ENCODE measurements at regions not wholly inside any gene's neighbourhood (a gene's known extent, or its start where the extent isn't known, plus 50 kb on each side); places are given as distances from the start of the nearest gene placed in this dataset.

DNA sequence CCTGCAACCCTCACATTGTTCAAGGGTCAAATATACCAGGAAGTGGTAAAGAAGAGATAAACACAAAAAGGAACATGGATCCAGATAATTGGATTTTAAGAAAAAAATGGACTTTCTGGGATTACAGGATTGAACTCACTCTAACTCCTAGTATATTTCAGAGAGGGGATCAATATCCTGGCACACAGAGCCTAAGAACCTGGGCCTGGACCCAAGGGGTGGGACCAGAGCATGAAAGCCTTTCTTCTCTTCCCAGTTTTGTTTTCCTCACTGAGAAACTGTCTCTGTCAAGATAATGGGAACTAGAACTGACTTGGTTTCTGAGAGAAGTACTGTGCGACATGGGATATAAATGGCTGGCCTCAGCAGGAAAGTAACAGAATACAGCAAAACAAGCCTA, 422.8 kb upstream of the STXBP6 start:
- TF ChIP-seq, protein P1, sequence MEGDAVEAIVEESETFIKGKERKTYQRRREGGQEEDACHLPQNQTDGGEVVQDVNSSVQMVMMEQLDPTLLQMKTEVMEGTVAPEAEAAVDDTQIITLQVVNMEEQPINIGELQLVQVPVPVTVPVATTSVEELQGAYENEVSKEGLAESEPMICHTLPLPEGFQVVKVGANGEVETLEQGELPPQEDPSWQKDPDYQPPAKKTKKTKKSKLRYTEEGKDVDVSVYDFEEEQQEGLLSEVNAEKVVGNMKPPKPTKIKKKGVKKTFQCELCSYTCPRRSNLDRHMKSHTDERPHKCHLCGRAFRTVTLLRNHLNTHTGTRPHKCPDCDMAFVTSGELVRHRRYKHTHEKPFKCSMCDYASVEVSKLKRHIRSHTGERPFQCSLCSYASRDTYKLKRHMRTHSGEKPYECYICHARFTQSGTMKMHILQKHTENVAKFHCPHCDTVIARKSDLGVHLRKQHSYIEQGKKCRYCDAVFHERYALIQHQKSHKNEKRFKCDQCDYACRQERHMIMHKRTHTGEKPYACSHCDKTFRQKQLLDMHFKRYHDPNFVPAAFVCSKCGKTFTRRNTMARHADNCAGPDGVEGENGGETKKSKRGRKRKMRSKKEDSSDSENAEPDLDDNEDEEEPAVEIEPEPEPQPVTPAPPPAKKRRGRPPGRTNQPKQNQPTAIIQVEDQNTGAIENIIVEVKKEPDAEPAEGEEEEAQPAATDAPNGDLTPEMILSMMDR (IDR thresholded peaks at IDR 0.05; ENCODE audit: low read depth, low read length, poor library complexity, severe bottlenecking): no peak
- no peak for TF ChIP-seq EZH2phosphoT487 (IDR thresholded peaks at IDR 0.05; ENCODE audit: borderline replicate concordance, low read length)
